ENCODE measurements at regions not wholly inside any gene's neighbourhood (a gene's known extent, or its start where the extent isn't known, plus 50 kb on each side); places are given as distances from the start of the nearest gene placed in this dataset.

DNA sequence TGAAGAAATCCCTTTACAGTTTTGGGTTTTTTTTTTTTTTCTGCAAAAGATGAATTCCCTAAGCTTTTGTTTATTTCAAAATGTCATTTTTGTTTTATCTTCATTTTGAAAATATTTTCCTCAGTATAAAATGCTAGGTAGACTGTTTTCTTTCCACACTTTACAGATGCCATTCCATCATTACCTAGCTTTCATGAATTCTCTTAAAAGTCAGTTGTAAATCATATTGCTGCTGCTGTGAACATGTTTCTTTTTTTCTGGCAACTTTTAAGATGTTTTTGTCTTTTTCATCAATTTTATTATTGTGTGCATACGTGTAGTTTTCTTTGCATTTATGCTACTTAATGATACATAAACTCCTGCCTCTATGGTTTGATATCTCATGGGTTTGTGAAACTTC, 168.3 kb downstream of the FAXC start:
- no peaks in the 10 kb centered on the region for H3K4me1 ChIP-seq (ENCODE audit: control insufficient read depth, low read length)
- H3K36me3 ChIP-seq (ENCODE audit: control insufficient read depth, low read length), result no peaks in the 10 kb centered on the region
- no peak overlapping the region for H3K27ac ChIP-seq (ENCODE audit: low read depth, low read length)
- no peaks in the 10 kb centered on the region for H3F3A ChIP-seq (ENCODE audit: control insufficient read depth, insufficient read depth)
- no peak overlapping the region for H3K4me3 ChIP-seq (ENCODE audit: low read length)
- H4K20me1 ChIP-seq (ENCODE audit: control insufficient read depth, insufficient read depth, low read depth, low read length), result no peaks in the 10 kb centered on the region
- H3K79me2 ChIP-seq (ENCODE audit: control insufficient read depth, low read length), result no peaks in the 10 kb centered on the region
- H3K27me3 ChIP-seq (ENCODE audit: control insufficient read depth, low read length), result no peaks in the 10 kb centered on the region
- H3K4me2 ChIP-seq (ENCODE audit: low read length), result no peak overlapping the region
- no peak for TF ChIP-seq EZH2phosphoT487 (IDR thresholded peaks at IDR 0.05; ENCODE audit: borderline replicate concordance, low read length)
- TF ChIP-seq, protein P1, sequence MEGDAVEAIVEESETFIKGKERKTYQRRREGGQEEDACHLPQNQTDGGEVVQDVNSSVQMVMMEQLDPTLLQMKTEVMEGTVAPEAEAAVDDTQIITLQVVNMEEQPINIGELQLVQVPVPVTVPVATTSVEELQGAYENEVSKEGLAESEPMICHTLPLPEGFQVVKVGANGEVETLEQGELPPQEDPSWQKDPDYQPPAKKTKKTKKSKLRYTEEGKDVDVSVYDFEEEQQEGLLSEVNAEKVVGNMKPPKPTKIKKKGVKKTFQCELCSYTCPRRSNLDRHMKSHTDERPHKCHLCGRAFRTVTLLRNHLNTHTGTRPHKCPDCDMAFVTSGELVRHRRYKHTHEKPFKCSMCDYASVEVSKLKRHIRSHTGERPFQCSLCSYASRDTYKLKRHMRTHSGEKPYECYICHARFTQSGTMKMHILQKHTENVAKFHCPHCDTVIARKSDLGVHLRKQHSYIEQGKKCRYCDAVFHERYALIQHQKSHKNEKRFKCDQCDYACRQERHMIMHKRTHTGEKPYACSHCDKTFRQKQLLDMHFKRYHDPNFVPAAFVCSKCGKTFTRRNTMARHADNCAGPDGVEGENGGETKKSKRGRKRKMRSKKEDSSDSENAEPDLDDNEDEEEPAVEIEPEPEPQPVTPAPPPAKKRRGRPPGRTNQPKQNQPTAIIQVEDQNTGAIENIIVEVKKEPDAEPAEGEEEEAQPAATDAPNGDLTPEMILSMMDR (IDR thresholded peaks at IDR 0.05; ENCODE audit: low read depth, low read length, poor library complexity, severe bottlenecking), result no peak
- H3K9me2 ChIP-seq (replicated peaks; ENCODE audit: control insufficient read depth, low read length), result no peaks in the 10 kb centered on the region
- H3K9me3 ChIP-seq (ENCODE audit: control insufficient read depth, insufficient read depth, low read length), result peaks cover 5% of the 10 kb centered on the region

GRCh38 chr6:99178168-99178567, 171.3 kb downstream of the FAXC start:
- no peaks in the 10 kb centered on the region for H3K79me2 ChIP-seq (ENCODE audit: control insufficient read depth, low read length)
- no peaks in the 10 kb centered on the region for H3K27me3 ChIP-seq (ENCODE audit: control insufficient read depth, low read length)
- H3K9me3 ChIP-seq (ENCODE audit: control insufficient read depth, insufficient read depth, low read length), result peaks cover 5% of the 10 kb centered on the region
- TF ChIP-seq, protein P1 (IDR thresholded peaks at IDR 0.05; ENCODE audit: low read depth, low read length, poor library complexity, severe bottlenecking), result no peak
- no peak for TF ChIP-seq EZH2phosphoT487 (IDR thresholded peaks at IDR 0.05; ENCODE audit: borderline replicate concordance, low read length)
- no peaks in the 10 kb centered on the region for H3K9me2 ChIP-seq (replicated peaks; ENCODE audit: control insufficient read depth, low read length)
- no peaks in the 10 kb centered on the region for H3F3A ChIP-seq (ENCODE audit: control insufficient read depth, insufficient read depth)
- no peaks in the 10 kb centered on the region for H3K4me1 ChIP-seq (ENCODE audit: control insufficient read depth, low read length)
- no peak overlapping the region for H3K27ac ChIP-seq (ENCODE audit: low read depth, low read length)
- H3K36me3 ChIP-seq (ENCODE audit: control insufficient read depth, low read length), result no peaks in the 10 kb centered on the region
- no peaks in the 10 kb centered on the region for H4K20me1 ChIP-seq (ENCODE audit: control insufficient read depth, insufficient read depth, low read depth, low read length)
- H3K4me3 ChIP-seq (ENCODE audit: low read length), result no peak overlapping the region
- H3K4me2 ChIP-seq (ENCODE audit: low read length), result no peak overlapping the region

DNA sequence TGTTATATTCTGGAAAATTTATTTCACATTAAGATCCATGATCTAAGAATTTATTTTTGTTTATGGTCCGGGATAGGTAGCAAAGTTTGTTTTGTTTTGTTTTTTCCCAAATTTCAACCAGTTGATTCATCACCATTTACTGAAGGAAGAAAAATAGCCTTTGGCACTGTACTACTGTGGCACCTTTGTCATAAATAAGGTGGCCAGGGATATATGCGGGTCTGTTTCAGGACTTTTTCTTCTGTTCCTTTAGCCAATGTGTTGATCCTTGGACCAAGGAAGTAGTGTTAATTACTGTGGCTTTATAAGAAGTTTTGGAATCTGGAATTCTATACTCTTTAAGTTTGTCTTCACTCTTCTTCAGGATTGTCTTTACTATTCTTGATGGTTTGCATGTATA, 171.7 kb downstream of the FAXC start:
- Histone ChIP-seq H3K79me2 (ENCODE audit: control insufficient read depth, low read length) (no peaks in the 10 kb centered on the region), H3K27ac (ENCODE audit: low read depth, low read length) (no peak overlapping the region), H3K4me1 (ENCODE audit: control insufficient read depth, low read length) (no peaks in the 10 kb centered on the region), H3F3A (ENCODE audit: control insufficient read depth, insufficient read depth) (no peaks in the 10 kb centered on the region), H4K20me1 (ENCODE audit: control insufficient read depth, insufficient read depth, low read depth, low read length) (no peaks in the 10 kb centered on the region), H3K4me2 (ENCODE audit: low read length) (no peak overlapping the region), H3K9me3 (ENCODE audit: control insufficient read depth, insufficient read depth, low read length) (peaks cover 5% of the 10 kb centered on the region), H3K27me3 (ENCODE audit: control insufficient read depth, low read length) (no peaks in the 10 kb centered on the region), H3K9me2 (replicated peaks; ENCODE audit: control insufficient read depth, low read length) (no peaks in the 10 kb centered on the region), H3K36me3 (ENCODE audit: control insufficient read depth, low read length) (no peaks in the 10 kb centered on the region), H3K4me3 (ENCODE audit: low read length) (no peak overlapping the region)
- TF ChIP-seq EZH2phosphoT487 (IDR thresholded peaks at IDR 0.05; ENCODE audit: borderline replicate concordance, low read length), result no peak
- TF ChIP-seq, protein P1 (IDR thresholded peaks at IDR 0.05; ENCODE audit: low read depth, low read length, poor library complexity, severe bottlenecking), result no peak

DNA sequence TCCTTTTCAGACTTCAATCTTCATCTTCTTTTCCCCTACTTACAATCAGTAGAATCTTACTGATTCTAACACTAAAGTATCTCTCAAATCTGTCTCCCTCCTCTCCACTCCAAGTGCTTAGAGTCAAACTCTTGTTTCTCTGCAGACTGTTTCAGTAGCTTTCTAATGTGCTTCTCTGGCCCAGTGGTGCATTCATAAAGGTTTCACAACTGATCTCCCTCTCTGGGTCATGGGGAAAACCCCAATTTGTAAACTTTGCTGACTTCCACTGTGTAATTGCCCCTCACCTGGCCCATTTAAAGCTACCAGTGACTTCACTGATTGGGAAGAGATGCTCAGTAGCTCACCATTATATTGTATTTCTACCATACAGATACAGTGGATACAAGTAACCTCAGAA, 183.6 kb downstream of the FAXC start:
- H3K27me3 ChIP-seq (ENCODE audit: control insufficient read depth, low read length), result no peaks in the 10 kb centered on the region
- H3K36me3 ChIP-seq (ENCODE audit: control insufficient read depth, low read length), result no peaks in the 10 kb centered on the region
- TF ChIP-seq, protein P1 (IDR thresholded peaks at IDR 0.05; ENCODE audit: low read depth, low read length, poor library complexity, severe bottlenecking), result no peak
- TF ChIP-seq EZH2phosphoT487 (IDR thresholded peaks at IDR 0.05; ENCODE audit: borderline replicate concordance, low read length), result no peak
- no peaks in the 10 kb centered on the region for H3K9me3 ChIP-seq (ENCODE audit: control insufficient read depth, insufficient read depth, low read length)
- H3F3A ChIP-seq (ENCODE audit: control insufficient read depth, insufficient read depth), result no peaks in the 10 kb centered on the region
- no peaks in the 10 kb centered on the region for H4K20me1 ChIP-seq (ENCODE audit: control insufficient read depth, insufficient read depth, low read depth, low read length)
- no peaks in the 10 kb centered on the region for H3K79me2 ChIP-seq (ENCODE audit: control insufficient read depth, low read length)
- no peaks in the 10 kb centered on the region for H3K9me2 ChIP-seq (replicated peaks; ENCODE audit: control insufficient read depth, low read length)
- no peaks in the 10 kb centered on the region for H3K4me1 ChIP-seq (ENCODE audit: control insufficient read depth, low read length)
- H3K4me2 ChIP-seq (ENCODE audit: low read length), result no peak overlapping the region
- H3K4me3 ChIP-seq (ENCODE audit: low read length), result no peak overlapping the region
- H3K27ac ChIP-seq (ENCODE audit: low read depth, low read length), result no peak overlapping the region
